ENCODE measurements at regions not wholly inside any gene's neighbourhood (a gene's known extent, or its start where the extent isn't known, plus 50 kb on each side); places are given as distances from the start of the nearest gene placed in this dataset.
A peak's percentile ranks its signal among the peaks of the same experiment; 100 is the strongest.

DNA sequence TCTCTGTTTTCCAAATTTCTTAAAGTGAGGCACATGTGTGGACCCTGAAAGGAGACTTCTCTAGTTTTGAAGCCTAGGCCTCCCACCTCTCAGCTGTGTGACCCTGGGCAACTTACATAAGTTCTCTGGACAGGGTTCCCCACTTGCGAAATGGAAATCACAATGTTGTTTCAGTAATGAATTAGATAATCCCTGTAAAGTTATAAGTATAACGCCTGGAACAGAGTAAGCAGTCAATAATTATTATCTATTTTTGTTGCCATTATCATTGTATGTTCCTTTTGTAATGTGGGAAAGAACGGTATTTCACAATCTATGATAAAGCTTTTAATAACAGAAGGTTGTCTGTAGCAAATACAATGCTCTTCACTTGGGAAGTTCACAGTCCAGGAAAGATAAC lies 437.3 kb upstream of the ZNF507 start:
- no peak for DNase-seq (ENCODE audit: low read depth in 4 of 4, low spot score in 3 of 4)

GRCh38 chr19:31908496-31909225 lies 436.7 kb upstream of the ZNF507 start:
- DNase-seq (ENCODE audit: low read depth in 4 of 4, low spot score in 3 of 4), result no peak

- no peak for DNase-seq (ENCODE audit: low read depth in 4 of 4, low spot score in 3 of 4)
Observed at GRCh38 chr19:31910224-31910623, 435.2 kb upstream of the ZNF507 start.

DNA sequence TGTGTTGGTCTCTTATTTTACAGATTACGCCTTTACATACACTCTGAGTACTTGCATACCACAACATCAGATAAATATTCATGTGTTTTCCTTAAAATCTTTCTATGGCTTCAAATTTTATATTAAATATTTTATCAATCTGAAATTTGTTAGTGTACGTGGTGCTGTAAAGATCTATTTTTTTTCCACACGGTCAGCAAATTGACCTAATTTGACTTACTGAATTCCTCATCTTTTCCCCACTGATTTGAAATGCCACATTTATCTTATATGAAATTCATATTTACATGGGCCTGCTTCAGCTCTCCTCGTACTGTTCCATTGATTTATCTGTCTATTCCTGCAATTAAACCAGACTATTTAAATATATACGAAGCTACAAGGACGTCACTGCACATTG lies 433.8 kb upstream of the ZNF507 start:
- no peak for DNase-seq (ENCODE audit: low read depth in 4 of 4, low spot score in 3 of 4)

- DNase-seq (ENCODE audit: low read depth in 4 of 4, low spot score in 3 of 4), result no peak
Observed at GRCh38 chr19:31913103-31913661, 432.2 kb upstream of the ZNF507 start.

- DNase-seq (ENCODE audit: low read depth in 4 of 4, low spot score in 3 of 4), result no peak
Observed at GRCh38 chr19:31930401-31930800, 415.0 kb upstream of the ZNF507 start.

GRCh38 chr19:31937983-31938382 lies 407.4 kb upstream of the ZNF507 start:
- DNase-seq (ENCODE audit: low read depth in 4 of 4, low spot score in 3 of 4), result no peak

DNA sequence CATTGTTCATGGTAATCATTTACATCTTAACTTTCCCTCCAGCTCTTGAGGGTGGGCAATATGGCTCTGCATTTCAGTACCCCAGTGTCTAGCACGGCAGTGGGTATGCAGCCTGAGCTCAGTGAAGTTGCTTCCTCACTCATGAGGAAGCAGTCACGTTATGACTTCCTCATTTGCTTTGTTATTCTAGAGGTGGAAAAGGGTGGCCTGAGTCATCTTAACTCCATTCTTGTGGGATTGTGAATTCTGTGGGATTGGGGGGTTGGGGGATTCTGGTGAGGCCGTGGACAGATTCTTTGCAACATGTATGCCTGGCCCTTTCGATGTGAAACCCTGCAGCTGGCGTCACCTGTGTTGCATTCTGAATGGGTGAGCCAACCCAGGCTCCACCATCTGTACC lies 406.7 kb upstream of the ZNF507 start:
- DNase-seq (ENCODE audit: low read depth in 4 of 4, low spot score in 3 of 4), result no peak

DNA sequence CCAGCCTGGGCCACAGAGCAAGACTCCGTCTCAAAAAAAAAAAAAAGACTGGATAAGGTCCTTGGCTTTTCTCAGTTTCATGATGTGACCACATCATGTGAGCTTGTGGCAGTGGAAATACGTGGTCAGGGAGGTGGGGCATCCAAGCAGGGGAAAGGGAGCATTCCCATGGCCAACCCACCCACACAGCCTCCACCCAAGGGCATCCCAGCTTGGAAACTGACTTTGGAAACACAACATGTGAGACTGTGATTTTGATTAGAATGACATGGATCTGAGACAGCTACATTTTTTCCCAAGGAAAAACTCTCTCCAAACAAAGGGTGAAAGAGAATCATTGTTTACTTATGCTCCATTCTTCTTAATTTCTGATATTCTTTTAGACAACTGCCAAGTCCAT lies 405.0 kb upstream of the ZNF507 start:
- DNase-seq (ENCODE audit: low read depth in 4 of 4, low spot score in 3 of 4), result no peak

DNA sequence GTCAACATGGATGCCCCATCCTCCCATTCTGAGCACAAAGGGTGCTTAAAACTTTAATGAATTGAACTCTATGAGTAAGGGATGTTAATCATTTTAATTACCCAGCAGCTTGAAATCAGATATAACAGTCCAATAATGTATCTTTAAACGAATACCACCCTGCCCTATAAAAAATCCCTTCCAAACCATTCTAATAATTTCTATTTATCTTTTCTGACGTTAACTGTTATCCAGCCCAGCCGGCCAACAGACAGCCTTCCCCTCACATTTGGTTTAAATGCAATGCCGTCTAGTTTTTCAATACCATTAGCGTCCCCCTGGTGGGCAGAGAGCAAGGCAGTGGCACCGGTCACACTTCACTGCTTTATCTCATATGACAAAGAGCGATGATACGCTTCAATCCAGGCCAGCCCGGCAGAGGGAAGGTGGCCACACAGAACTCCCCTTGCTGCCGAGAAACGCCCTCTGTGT lies 402.2 kb upstream of the ZNF507 start:
- peak in 3 of 4 donors; percentile 42 to 47 (median 42) for DNase-seq (ENCODE audit: low read depth in 4 of 4, low spot score in 3 of 4)

DNA sequence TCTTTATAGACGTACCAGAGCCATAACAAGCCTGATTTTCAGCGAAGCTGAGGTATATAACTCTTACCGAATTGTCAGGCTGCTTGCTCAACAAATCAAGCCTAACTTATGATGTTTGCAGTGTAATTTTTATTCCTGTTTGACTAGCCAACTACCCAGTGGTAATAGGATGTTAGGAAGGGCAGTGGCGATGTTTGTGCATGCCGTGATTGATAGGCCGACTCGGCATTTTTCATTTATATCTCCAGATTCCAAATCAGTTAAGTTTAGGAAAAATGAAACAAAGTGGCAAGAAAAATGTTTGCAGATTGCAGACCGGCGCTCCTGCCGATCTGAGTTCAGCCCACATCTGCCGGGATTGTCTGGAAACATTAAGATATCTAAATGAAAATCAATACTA lies 401.6 kb upstream of the ZNF507 start:
- DNase-seq (ENCODE audit: low read depth in 4 of 4, low spot score in 3 of 4), result no peak

DNA sequence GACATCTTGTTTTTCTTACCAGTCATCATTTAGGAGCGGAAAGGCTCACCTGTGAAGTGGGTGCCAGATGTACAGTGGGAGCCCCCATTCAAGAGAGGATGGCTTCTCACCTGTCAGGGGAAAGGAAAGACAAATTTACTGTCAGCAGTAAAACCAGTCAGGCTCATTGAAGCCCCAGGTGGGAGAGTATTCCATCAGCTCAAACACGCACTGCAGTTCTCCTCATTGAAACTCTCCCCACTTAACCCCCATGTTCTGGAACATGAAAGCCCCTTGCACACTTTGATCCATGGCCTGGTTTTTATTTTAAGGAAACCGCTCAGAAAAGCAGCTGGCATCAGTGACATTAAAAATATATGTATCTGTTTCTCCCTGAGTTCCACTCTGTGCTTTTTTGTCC lies 401.1 kb upstream of the ZNF507 start:
- no peak for DNase-seq (ENCODE audit: low read depth in 4 of 4, low spot score in 3 of 4)

DNA sequence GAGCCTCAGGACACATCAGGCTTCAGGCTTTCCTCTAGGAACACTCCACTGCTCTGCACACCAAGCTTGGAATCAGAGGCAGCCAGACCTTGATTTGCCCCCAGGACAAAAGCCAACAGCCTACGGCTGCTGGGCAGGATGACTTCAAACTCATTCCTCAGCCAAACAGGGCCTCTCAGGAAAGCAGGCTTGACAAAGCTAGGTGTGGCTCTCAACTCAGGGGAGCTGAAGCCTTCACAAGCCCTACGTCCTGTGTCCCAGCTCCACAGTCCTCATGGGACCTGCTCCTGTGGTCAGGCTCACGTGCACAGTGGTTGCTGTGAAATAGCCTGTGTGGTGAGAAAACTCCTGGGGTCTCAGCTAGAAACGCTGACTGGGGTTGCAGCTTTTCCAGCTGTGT lies 398.9 kb upstream of the ZNF507 start:
- DNase-seq (ENCODE audit: low read depth in 4 of 4, low spot score in 3 of 4), result no peak

DNA sequence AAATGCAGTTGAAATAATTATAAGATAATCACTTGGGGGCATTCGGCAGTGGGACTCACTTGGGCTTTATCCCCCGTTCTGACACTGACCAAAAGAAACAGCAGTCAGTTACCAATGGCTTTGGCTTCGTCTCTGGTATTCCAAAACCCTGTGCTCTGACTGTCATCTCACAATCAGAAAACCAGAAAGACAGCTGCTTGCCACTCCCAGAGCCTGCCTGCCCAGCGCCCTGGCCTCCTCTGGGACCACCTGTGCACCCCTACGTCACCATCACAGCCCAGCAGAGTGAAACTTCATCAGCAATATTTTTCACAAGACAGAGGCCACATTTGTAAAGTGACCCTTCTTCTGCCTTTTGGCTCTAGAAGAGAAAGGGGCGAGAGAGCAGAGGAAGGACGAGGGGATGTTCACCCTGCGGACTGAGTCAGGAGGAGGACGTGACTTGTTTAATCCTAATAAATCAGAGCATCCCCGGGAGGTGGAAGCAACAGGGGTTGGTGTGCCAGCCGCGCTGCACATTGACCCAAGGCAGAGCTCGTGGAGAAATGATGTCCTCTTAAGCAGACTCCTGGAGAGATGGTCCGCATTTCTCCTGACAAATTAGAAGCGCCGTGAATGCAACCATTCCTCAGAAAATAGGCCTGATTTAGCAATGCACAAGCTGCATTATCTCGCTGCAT lies 397.8 kb upstream of the ZNF507 start:
- DNase-seq (ENCODE audit: low read depth in 4 of 4, low spot score in 3 of 4), result no peak

DNA sequence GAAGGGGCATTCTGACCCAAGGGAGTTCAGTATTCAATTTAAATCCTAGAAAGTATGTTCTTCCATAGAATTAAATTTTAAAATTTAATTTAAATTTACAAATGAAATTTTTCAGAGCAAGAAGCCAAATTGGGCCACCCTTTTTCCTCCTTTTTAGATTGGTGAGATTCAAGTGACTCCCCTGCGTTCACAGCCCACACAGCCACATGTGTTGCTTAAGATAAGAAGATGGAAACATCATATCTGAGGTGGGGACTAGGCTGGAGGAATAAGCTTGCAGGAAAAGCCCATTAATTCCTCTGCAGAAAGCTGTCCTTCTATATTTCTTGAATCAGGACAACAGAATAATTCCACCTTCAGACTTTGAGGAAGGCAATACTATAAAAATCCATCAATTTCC lies 392.7 kb upstream of the ZNF507 start:
- DNase-seq (ENCODE audit: low read depth in 4 of 4, low spot score in 3 of 4), result no peak

DNA sequence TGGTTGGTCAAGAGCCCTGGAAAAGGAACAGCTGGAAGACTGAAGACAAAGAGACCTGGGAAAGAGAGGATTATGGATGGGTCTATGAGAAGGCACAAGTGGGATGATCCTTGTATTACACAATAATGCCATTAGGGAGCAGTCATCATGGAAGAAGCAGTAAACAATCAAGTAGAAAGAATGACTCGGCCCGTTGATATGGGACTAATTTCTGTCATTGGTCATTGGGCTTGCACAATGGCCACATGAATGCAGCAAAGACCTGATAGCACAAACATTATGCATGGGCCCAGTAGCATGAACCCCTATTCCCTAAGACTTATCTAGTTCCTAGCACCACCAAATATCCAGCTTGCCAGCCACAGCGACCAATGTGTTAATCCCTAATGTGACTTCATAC lies 390.3 kb upstream of the ZNF507 start:
- DNase-seq (ENCODE audit: low read depth in 4 of 4, low spot score in 3 of 4), result no peak

GRCh38 chr19:31955884-31956283 lies 389.5 kb upstream of the ZNF507 start:
- DNase-seq (ENCODE audit: low read depth in 4 of 4, low spot score in 3 of 4), result no peak

DNA sequence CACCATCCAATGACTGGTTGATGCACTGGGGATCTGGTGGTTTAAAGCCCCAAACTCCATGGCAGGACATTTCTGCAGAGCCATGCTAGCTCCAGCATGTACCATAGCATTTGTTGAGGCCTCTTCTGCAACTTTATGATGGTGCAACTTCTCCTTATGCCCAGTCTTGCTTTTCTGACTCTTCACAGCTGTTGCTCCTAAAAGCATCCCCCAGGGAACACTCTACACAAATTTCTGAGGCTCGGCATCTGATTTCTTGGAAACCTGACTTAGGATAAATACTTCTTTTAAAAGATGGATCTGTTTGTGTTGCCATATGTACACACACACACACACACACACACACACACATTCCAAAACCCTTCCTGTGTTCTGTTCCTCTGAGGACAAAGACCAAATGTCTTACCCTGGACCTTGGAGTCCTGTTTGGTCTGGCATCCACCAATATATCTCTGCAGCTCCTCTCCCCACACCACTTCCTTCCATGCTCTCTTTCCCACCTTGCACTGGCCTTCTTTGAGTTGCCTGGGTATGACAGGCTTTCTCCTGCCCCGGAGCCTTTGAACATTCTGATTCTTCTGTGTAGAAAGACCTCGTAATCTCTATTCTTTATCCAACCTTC lies 388.5 kb upstream of the ZNF507 start:
- DNase-seq (ENCODE audit: low read depth in 4 of 4, low spot score in 3 of 4), result no peak

DNA sequence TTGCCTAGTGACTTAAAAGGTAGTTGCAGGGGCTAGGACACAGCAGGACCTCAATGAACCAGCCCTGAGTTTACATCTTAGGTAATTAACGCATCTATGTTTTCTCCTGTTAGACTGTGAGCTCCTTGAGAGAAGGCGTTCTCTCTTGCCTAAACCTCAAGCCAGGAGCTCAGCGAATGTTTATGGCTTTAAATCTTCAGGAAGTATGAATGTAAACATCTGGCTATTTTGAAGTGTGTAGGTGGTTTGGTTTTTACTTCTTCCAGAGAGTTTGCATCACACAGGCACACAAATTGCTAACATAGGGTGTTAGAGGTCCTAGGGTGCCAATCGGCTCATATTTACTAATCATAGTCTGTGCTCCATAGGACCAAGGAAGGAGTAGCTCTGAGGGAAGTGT lies 387.7 kb upstream of the ZNF507 start:
- no peak for DNase-seq (ENCODE audit: low read depth in 4 of 4, low spot score in 3 of 4)

DNA sequence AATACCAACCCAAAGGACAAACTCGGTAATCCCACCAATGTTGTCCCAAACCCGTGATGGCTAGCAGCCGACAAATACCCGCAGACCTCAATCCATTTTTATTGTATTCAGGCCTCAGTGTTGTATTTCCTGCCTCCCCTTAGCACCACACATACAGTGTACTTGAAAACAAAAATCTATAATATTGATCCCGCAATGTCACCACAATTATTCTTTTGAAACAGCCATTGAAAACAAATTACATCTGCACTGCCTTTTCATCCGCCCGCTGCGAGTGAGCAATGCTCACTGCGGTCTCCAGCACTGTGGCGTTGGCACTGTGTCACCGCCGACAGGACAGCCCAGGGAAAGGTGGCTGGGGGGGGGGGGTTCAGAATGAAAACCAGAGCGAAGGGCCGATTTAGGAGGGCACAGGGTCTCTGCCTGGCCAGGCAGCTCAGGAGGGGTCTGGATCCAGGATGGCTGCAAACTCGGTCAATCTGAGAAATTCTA lies 385.8 kb upstream of the ZNF507 start:
- DNase-seq (ENCODE audit: low read depth in 4 of 4, low spot score in 3 of 4), result no peak

- no peak for DNase-seq (ENCODE audit: low read depth in 4 of 4, low spot score in 3 of 4)
Observed at GRCh38 chr19:31960474-31960873, 384.9 kb upstream of the ZNF507 start.
